Stimulated activated CD8-positive, alpha-beta memory T cell treated with anti-CD3 and anti-CD28 coated beads, Interleukin-15, amount 100 ng/mL, for 24 hours (primary cell): ENCODE measurements at regions not wholly inside any gene's neighbourhood (a gene's known extent, or its start where the extent isn't known, plus 50 kb on each side); places are given as distances from the start of the nearest gene placed in this dataset.

Experiments
- DNase-seq: peaks from one replicate; pipeline ENCODE4 v3.0.0-alpha.2; 2020; ENCODE audit warnings: low read depth

DNA sequence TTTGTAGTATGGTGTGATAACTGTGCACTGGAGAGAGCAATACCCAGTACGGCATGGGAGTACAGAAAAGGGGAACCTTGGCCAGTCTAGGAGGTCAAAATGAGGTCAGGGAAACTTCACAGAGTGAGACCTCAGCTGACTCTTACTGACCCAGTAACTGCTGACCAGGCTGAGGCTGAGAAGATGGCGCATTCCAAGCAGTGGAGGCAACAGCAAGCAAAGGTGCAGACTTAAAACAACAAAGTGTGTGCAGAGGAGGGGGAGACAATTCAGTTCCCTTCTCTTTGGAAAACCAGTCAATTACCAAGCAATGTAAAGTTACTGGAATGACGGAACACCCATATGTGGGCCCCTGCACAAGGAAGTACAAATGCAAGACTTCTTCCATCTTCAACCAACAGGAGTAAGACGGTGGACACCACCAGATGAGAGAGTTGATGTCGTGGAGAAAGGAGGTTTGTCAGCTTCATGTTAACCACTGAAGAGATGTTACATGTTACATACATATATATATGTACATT, 54.6 kb upstream of the PRDX6 start:
- DNase-seq, result no peak

DNA sequence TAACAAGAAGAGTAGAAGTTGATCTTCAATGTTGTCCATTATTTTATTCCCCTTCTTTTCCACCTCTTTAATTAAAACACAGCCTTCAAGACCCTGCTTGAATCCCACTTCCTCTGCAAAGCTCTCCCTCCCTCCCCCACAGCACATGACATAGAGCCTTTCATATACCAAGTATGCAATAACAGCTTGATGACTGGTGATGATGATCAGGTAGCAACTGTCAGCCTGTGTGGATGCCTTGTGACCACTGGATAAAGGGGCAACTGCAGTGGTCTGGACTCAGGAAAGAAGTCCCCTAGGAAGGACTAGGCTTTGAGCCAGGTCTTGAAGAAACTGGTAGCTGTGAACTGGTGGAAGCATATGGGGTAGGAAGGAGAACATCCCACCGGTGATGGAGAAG, 53.8 kb upstream of the PRDX6 start:
- DNase-seq, result no peak

GRCh38 chr1:173424143-173424542, 53.0 kb upstream of the PRDX6 start:
- DNase-seq, result no peak

- DNase-seq, result no peak
These were observed 52.2 kb upstream of the PRDX6 start for GRCh38 chr1:173424782-173425407.

- no peak for DNase-seq
These were observed 51.1 kb upstream of the PRDX6 start for GRCh38 chr1:173426057-173426456.

- no peak for DNase-seq
These were observed 49.7 kb upstream of the PRDX6 start for GRCh38 chr1:173427146-173428054.
